Testis (tissue), 2 donors: ENCODE measurements at regions not wholly inside any gene's neighbourhood (a gene's known extent, or its start where the extent isn't known, plus 50 kb on each side); places are given as distances from the start of the nearest gene placed in this dataset.
"Not testable (repeated sequence)": the region's sequence is repeated elsewhere in the genome, so short reads cannot be mapped to it uniquely, and the experiment has no call there.

Experiments
- DNase-seq: peaks from one replicate; pipeline ENCODE4 v3.0.0-alpha.2; 2019
- H3K27ac ChIP-seq, 2 donors: fragments of 200-600 bp; sonication (generic); one replicate each; pipeline ENCODE4 v1.5.1; 2019
- H3K27me3 ChIP-seq: fragments of 200-600 bp; sonication (generic); one replicate; pipeline ENCODE4 v1.5.1; 2019
- H3K36me3 ChIP-seq: fragments of 200-600 bp; sonication (generic); one replicate; pipeline ENCODE4 v1.5.1; 2017; ENCODE audit warnings: low read depth; ENCODE audit errors: missing control alignments
- H3K4me1 ChIP-seq: fragments of 200-600 bp; sonication (generic); one replicate; pipeline ENCODE4 v1.5.1; 2019
- H3K4me3 ChIP-seq, 2 donors: fragments of 200-600 bp; sonication (generic); one replicate each; pipeline ENCODE4 v1.5.1; 2017 to 2019
- H3K9me3 ChIP-seq: fragments of 200-600 bp; sonication (generic); one replicate; pipeline ENCODE4 v1.5.1; 2017
- CTCF ChIP-seq, 3 experiments: fragments of 450-650 bp in 2 of 3; fragments of 200-600 bp in 1 of 3; sonication (generic) in 1 of 3; IDR thresholded peaks; one replicate each; pipeline ENCODE4 v1.5.1; 2016 to 2019; ENCODE audit warnings: antibody characterized with exemption in 3 of 3, mild to moderate bottlenecking in 2 of 3, moderate library complexity in 1 of 3
- POLR2A ChIP-seq: fragments of 450-650 bp; IDR thresholded peaks from one replicate; pipeline ENCODE4 v1.6.1; 2017; ENCODE audit warnings: antibody characterized with exemption, mild to moderate bottlenecking, moderate library complexity
- WGBS, 2 donors: methylation state at CpG; one replicate each; pipeline ENCODE4 v1.1.5; 2018; 5-methylcytosine and 5-hydroxymethylcytosine counted together
- intact Hi-C: fragments of 100-400 bp; cut with DNase I; formaldehyde crosslinking; loops from one replicate; pipeline ENCODE4 v1.15.1; 2023; ENCODE audit warnings: low total_unique reads

- Histone ChIP-seq H3K4me1 (no peaks in the 10 kb centered on the region), H3K4me3 (no peak overlapping the region), H3K27ac (no peak overlapping the region), H3K36me3 (no peaks in the 10 kb centered on the region), H3K9me3 (no peaks in the 10 kb centered on the region), H3K27me3 (no peaks in the 10 kb centered on the region)
- 29 to 69% methylated on average over 1 of the region's 1 CpG for WGBS, 2 donors
- DNase-seq: no peak
- intact Hi-C loops: no loop called here
- TF ChIP-seq CTCF (IDR thresholded peaks at IDR 0.05): no peak
- TF ChIP-seq POLR2A: no peak
Measured at GRCh38 chr6:95877480-95877879, 138.3 kb upstream of the FUT9 start.

GRCh38 chr6:95879856-95880255, 135.9 kb upstream of the FUT9 start:
- Histone ChIP-seq H3K36me3 (no peaks in the 10 kb centered on the region), H3K9me3 (no peaks in the 10 kb centered on the region), H3K27me3 (no peaks in the 10 kb centered on the region), H3K4me3 (no peak overlapping the region), H3K27ac (no peak overlapping the region), H3K4me1 (no peaks in the 10 kb centered on the region)
- no peak for TF ChIP-seq POLR2A
- no peak for DNase-seq
- intact Hi-C loops: no loop called here
- 76 to 86% methylated on average over 1 of the region's 1 CpG for WGBS, 2 donors

GRCh38 chr6:95882371-95882770, 133.4 kb upstream of the FUT9 start:
- Histone ChIP-seq H3K4me1 (no peaks in the 10 kb centered on the region), H3K27me3 (no peaks in the 10 kb centered on the region), H3K36me3 (no peaks in the 10 kb centered on the region), H3K27ac (no peak overlapping the region), H3K4me3 (no peak overlapping the region), H3K9me3 (no peaks in the 10 kb centered on the region)
- TF ChIP-seq POLR2A (no peak), CTCF (IDR thresholded peaks at IDR 0.05) (no peak)
- intact Hi-C loops: no loop called here
- WGBS, 2 donors: 94 to 95% methylated on average over 4 of the region's 4 CpGs
- no peak for DNase-seq

GRCh38 chr6:95888711-95889110, 127.1 kb upstream of the FUT9 start:
- H3K27me3 ChIP-seq, H3K27ac ChIP-seq, H3K36me3 ChIP-seq, H3K4me1 ChIP-seq, H3K4me3 ChIP-seq, H3K9me3 ChIP-seq, intact Hi-C loops, DNase-seq: not testable (repeated sequence)
- 70 to 91% methylated on average over 2 of the region's 2 CpGs for WGBS, 2 donors

GRCh38 chr6:95905132-95905531, 110.6 kb upstream of the FUT9 start:
- 66 to 74% methylated on average over 3 of the region's 3 CpGs for WGBS, 2 donors
- intact Hi-C loops: no loop called here

More at GRCh38 chr6:95905132-95905531, 110.6 kb upstream of the FUT9 start:
- Histone ChIP-seq H3K36me3 (no peaks in the 10 kb centered on the region), H3K4me3 (no peak overlapping the region), H3K4me1 (no peaks in the 10 kb centered on the region), H3K9me3 (no peaks in the 10 kb centered on the region), H3K27ac (no peak overlapping the region), H3K27me3 (no peaks in the 10 kb centered on the region)
- TF ChIP-seq CTCF (IDR thresholded peaks at IDR 0.05) (no peak), POLR2A (no peak)
- no peak for DNase-seq
